ENCODE measurements at regions not wholly inside any gene's neighbourhood (a gene's known extent, or its start where the extent isn't known, plus 50 kb on each side); places are given as distances from the start of the nearest gene placed in this dataset.
A peak's percentile ranks its signal among the peaks of the same experiment; 100 is the strongest.

GRCh38 chr3:187848401-187848800 lies 103.1 kb upstream of the BCL6 start:
- Mint-ChIP-seq H3K9me3 (no peaks in the 10 kb centered on the region), H3K4me3 (no peak overlapping the region), H3K27me3 (no peaks in the 10 kb centered on the region), H3K36me3 (no peaks in the 10 kb centered on the region), H3K27ac (no peak overlapping the region), H3K4me1 (ENCODE audit: unreplicated experiment) (no peaks in the 10 kb centered on the region)
- TF ChIP-seq, protein P1, sequence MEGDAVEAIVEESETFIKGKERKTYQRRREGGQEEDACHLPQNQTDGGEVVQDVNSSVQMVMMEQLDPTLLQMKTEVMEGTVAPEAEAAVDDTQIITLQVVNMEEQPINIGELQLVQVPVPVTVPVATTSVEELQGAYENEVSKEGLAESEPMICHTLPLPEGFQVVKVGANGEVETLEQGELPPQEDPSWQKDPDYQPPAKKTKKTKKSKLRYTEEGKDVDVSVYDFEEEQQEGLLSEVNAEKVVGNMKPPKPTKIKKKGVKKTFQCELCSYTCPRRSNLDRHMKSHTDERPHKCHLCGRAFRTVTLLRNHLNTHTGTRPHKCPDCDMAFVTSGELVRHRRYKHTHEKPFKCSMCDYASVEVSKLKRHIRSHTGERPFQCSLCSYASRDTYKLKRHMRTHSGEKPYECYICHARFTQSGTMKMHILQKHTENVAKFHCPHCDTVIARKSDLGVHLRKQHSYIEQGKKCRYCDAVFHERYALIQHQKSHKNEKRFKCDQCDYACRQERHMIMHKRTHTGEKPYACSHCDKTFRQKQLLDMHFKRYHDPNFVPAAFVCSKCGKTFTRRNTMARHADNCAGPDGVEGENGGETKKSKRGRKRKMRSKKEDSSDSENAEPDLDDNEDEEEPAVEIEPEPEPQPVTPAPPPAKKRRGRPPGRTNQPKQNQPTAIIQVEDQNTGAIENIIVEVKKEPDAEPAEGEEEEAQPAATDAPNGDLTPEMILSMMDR (conservative IDR thresholded peaks at IDR 0.05): no peak
- DNase-seq (ENCODE audit: extremely low spot score, unreplicated experiment): no peak

DNA sequence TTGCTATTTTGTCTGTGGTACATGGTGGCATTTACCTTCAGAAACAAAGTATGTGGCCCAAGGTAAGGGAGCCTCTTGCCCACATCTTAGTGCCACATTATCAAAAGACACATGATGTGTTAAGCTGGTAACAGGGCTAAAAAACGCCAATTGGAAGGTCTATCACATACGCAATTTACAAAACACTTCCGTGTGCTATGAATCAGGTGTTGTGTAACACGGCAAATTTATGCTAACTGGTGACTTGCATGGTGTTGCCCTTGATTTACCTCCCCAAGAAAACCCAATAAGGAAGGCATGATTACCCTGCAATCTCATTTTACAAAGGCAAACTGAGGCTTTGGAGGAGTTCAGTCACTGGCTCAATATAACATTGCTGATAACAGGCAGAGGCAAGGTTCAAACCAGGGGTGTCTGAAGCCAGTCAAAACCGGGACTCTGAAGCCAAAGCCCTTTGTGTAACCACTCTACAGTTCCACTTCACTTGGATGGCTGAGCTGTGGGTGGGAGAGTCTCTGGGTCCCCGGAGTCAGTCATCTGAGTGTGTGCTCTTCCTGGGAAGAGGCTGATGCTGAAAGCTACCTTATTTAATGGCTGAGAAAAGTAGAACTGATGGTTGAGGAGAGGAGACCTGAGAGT lies 103.9 kb upstream of the BCL6 start:
- TF ChIP-seq, protein P1 (conservative IDR thresholded peaks at IDR 0.05): no peak
- H3K36me3 Mint-ChIP-seq: no peaks in the 10 kb centered on the region
- H3K4me3 Mint-ChIP-seq: no peak overlapping the region
- H3K4me1 Mint-ChIP-seq (ENCODE audit: unreplicated experiment): no peaks in the 10 kb centered on the region
- H3K9me3 Mint-ChIP-seq: no peaks in the 10 kb centered on the region
- no peak for DNase-seq (ENCODE audit: extremely low spot score, unreplicated experiment)
- no peak overlapping the region for H3K27ac Mint-ChIP-seq
- H3K27me3 Mint-ChIP-seq: no peaks in the 10 kb centered on the region

- Mint-ChIP-seq H3K9me3 (no peaks in the 10 kb centered on the region), H3K36me3 (no peaks in the 10 kb centered on the region), H3K27ac (no peak overlapping the region), H3K4me3 (no peak overlapping the region), H3K4me1 (ENCODE audit: unreplicated experiment) (no peaks in the 10 kb centered on the region), H3K27me3 (no peaks in the 10 kb centered on the region)
- TF ChIP-seq, protein P1 (conservative IDR thresholded peaks at IDR 0.05): no peak
- DNase-seq (ENCODE audit: extremely low spot score, unreplicated experiment): no peak
Observed at GRCh38 chr3:187850258-187850921, 105.1 kb upstream of the BCL6 start.

- Mint-ChIP-seq H3K9me3 (peaks cover 4% of the 10 kb centered on the region), H3K27ac (peak overlapping the region; percentile 89), H3K4me1 (ENCODE audit: unreplicated experiment) (no peaks in the 10 kb centered on the region), H3K27me3 (no peaks in the 10 kb centered on the region), H3K36me3 (no peaks in the 10 kb centered on the region), H3K4me3 (no peak overlapping the region)
- no peak for DNase-seq (ENCODE audit: extremely low spot score, unreplicated experiment)
- TF ChIP-seq, protein P1 (conservative IDR thresholded peaks at IDR 0.05): no peak
Observed at GRCh38 chr3:187852842-187853730, 107.8 kb upstream of the BCL6 start.

DNA sequence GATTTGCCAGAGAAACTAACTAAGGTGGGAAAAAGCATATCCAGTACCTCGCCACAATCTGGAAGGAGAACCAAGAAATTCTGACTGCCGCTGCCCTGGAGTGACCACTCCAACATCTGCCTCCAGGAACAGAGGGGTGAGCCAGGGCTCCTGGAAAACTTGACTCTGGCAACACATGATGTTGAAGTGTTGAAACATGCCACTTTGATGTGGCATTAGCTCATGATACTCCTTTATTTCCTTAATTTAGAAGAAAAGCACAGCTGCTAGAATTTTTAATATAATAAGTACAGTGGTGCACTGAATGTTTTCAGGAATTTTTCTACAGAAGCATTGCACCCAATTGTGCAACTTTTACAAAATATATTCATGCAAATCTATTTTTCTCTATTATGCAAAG lies 109.9 kb upstream of the BCL6 start:
- no peak for DNase-seq (ENCODE audit: extremely low spot score, unreplicated experiment)
- Mint-ChIP-seq H3K9me3 (peaks cover 4% of the 10 kb centered on the region), H3K27ac (no peak overlapping the region), H3K27me3 (no peaks in the 10 kb centered on the region), H3K36me3 (no peaks in the 10 kb centered on the region), H3K4me3 (no peak overlapping the region), H3K4me1 (ENCODE audit: unreplicated experiment) (no peaks in the 10 kb centered on the region)
- TF ChIP-seq, protein P1 (conservative IDR thresholded peaks at IDR 0.05): no peak
